GM23338 (cell line): ENCODE measurements at regions not wholly inside any gene's neighbourhood (a gene's known extent, or its start where the extent isn't known, plus 50 kb on each side); places are given as distances from the start of the nearest gene placed in this dataset.

ENCODE experiments used
- ATAC-seq: fragments of 200-7000 bp; cut with Tn5 transposase; 3 replicates; pipeline ENCODE4 v1.9.1; 2020
- DNase-seq: peaks from one replicate; pipeline ENCODE4 v3.0.0-alpha.2; 2015; ENCODE audit warnings: low spot score
- H2AFZ ChIP-seq: fragments of 200-600 bp; sonication (generic); 2 replicates; pipeline ENCODE4 v1.8.0; 2016; ENCODE audit warnings: antibody characterized with exemption, mild to moderate bottlenecking, moderate library complexity
- H3F3A ChIP-seq: fragments of 200-600 bp; sonication (generic); replicated peaks from 2 replicates; pipeline ENCODE4 v1.8.0; 2017; ENCODE audit warnings: antibody characterized with exemption, mixed run types, low read depth
- H3K27ac ChIP-seq: fragments of 200-600 bp; sonication (generic); 2 replicates; pipeline ENCODE4 v1.6.1; 2016; ENCODE audit warnings: low read depth
- H3K27me3 ChIP-seq: fragments of 200-600 bp; sonication (generic); 2 replicates; pipeline ENCODE4 v1.8.0; 2016; ENCODE audit warnings: mild to moderate bottlenecking, mixed run types, moderate library complexity; ENCODE audit not compliant: insufficient read depth
- H3K36me3 ChIP-seq: fragments of 200-600 bp; sonication (generic); 2 replicates; pipeline ENCODE4 v1.8.0; 2016; ENCODE audit warnings: mild to moderate bottlenecking; ENCODE audit not compliant: insufficient read depth
- H3K4me1 ChIP-seq: fragments of 200-600 bp; sonication (generic); 2 replicates; pipeline ENCODE4 v1.8.0; 2016; ENCODE audit warnings: mild to moderate bottlenecking, moderate library complexity; ENCODE audit not compliant: insufficient read depth
- H3K4me2 ChIP-seq: fragments of 200-600 bp; sonication (generic); 2 replicates; pipeline ENCODE4 v1.7.1; 2017; ENCODE audit warnings: mixed run types
- H3K4me3 ChIP-seq: fragments of 200-600 bp; sonication (generic); 2 replicates; pipeline ENCODE4 v1.6.1; 2016; ENCODE audit warnings: mixed run types
- H3K79me2 ChIP-seq: fragments of 200-600 bp; sonication (generic); replicated peaks from 2 replicates; pipeline ENCODE4 v1.8.0; 2017; ENCODE audit warnings: mild to moderate bottlenecking; ENCODE audit not compliant: insufficient read depth
- H3K9me2 ChIP-seq: fragments of 200-600 bp; sonication (generic); 2 replicates; pipeline ENCODE4 v1.8.0; 2017; ENCODE audit not compliant: insufficient read depth
- H4K20me1 ChIP-seq: fragments of 200-600 bp; sonication (generic); replicated peaks from 2 replicates; pipeline ENCODE4 v1.8.0; 2017; ENCODE audit warnings: mild to moderate bottlenecking; ENCODE audit not compliant: insufficient read depth
- H3K27ac Mint-ChIP-seq: 2 replicates; pipeline ENCODE4 v1.8.0; 2020; ENCODE audit warnings: inconsistent platforms, mild to moderate bottlenecking, moderate library complexity, mixed read lengths
- H3K27me3 Mint-ChIP-seq: 3 replicates; pipeline ENCODE4 v1.8.0; 2022; ENCODE audit warnings: low read depth, mild to moderate bottlenecking, moderate library complexity, mixed read lengths, inconsistent platforms; ENCODE audit not compliant: insufficient read depth, poor library complexity
- H3K36me3 Mint-ChIP-seq: 3 replicates; pipeline ENCODE4 v1.8.0; 2021; ENCODE audit warnings: low read depth, mild to moderate bottlenecking, inconsistent platforms, moderate library complexity, mixed read lengths
- H3K4me1 Mint-ChIP-seq: 3 replicates; pipeline ENCODE4 v1.8.0; 2020; ENCODE audit warnings: mild to moderate bottlenecking, inconsistent platforms, mixed read lengths
- H3K4me3 Mint-ChIP-seq: 3 replicates; pipeline ENCODE4 v1.8.0; 2021; ENCODE audit warnings: moderate library complexity, mild to moderate bottlenecking, inconsistent platforms, mixed read lengths
- H3K9me3 Mint-ChIP-seq: 3 replicates; pipeline ENCODE4 v1.8.0; 2020; ENCODE audit warnings: moderate library complexity, mild to moderate bottlenecking, inconsistent platforms, mixed read lengths
- CREB1 ChIP-seq: fragments of 250-450 bp; sonication (Bioruptor Pico); IDR thresholded peaks from 2 replicates; pipeline ENCODE4 v1.5.0; 2020; ENCODE audit warnings: low read depth, mild to moderate bottlenecking, moderate library complexity
- CTCF ChIP-seq, 2 experiments: fragments of 200-600 bp in 1 of 2; sonication (generic) in 1 of 2; conservative IDR thresholded peaks; 2 replicates each; pipeline versions ENCODE4 v1.5.1 to v1.6.1; 2016 to 2017; ENCODE audit warnings: antibody characterized with exemption in 2 of 2, low read depth in 2 of 2, mild to moderate bottlenecking in 2 of 2, moderate library complexity in 1 of 2
- EZH2 ChIP-seq: fragments of 200-600 bp; sonication (generic); IDR thresholded peaks from one replicate; pipeline ENCODE4 v1.8.0; 2017; ENCODE audit warnings: antibody characterized with exemption, mild to moderate bottlenecking, low read depth; ENCODE audit not compliant: unreplicated experiment
- EZH2phosphoT487 ChIP-seq: fragments of 200-600 bp; sonication (generic); IDR thresholded peaks from one replicate; pipeline ENCODE4 v1.8.1; 2018; ENCODE audit warnings: antibody characterized with exemption; ENCODE audit not compliant: unreplicated experiment
- JUNB ChIP-seq: IDR thresholded peaks from one replicate; pipeline ENCODE4 v1.6.1; 2016; ENCODE audit warnings: antibody characterized with exemption; ENCODE audit not compliant: unreplicated experiment
- POLR2AphosphoS5 ChIP-seq: IDR thresholded peaks from 2 replicates; pipeline ENCODE4 v1.6.1; 2016; ENCODE audit warnings: antibody characterized with exemption, low read depth
- STAT1 ChIP-seq: IDR thresholded peaks from one replicate; pipeline ENCODE4 v1.6.1; 2016; ENCODE audit warnings: antibody characterized with exemption; ENCODE audit not compliant: unreplicated experiment
- ZNF114 ChIP-seq: fragments of 250-450 bp; sonication (Bioruptor Pico); IDR thresholded peaks from 2 replicates; pipeline ENCODE4 v1.5.0; 2020; ENCODE audit warnings: mild to moderate bottlenecking, moderate library complexity
- ZNF331 ChIP-seq: fragments of 250-450 bp; sonication (Bioruptor Pico); IDR thresholded peaks from 2 replicates; pipeline ENCODE4 v1.5.0; 2020; ENCODE audit warnings: low read depth, mild to moderate bottlenecking, moderate library complexity
- TF ChIP-seq, protein P1 (sequence below): IDR thresholded peaks from one replicate; pipeline ENCODE4 v1.6.1; 2018; ENCODE audit warnings: antibody characterized with exemption; ENCODE audit not compliant: unreplicated experiment
- TF ChIP-seq, protein P2 (sequence below): IDR thresholded peaks from 2 replicates; pipeline ENCODE4 v1.6.1; 2016; ENCODE audit warnings: antibody characterized with exemption

- Histone ChIP-seq H3K27ac (no peak overlapping the region), H3K4me1 (no peaks in the 10 kb centered on the region)
- ATAC-seq, result no peak
These were observed 131.8 kb downstream of the VEGFA start for GRCh38 chr6:43901733-43902230.

GRCh38 chr6:43900916-43901732, 131.1 kb downstream of the VEGFA start:
- Histone ChIP-seq H2AFZ (no peak overlapping the region), H3K27me3 (no peaks in the 10 kb centered on the region), H3K9me2 (no peaks in the 10 kb centered on the region), H3K79me2 (no peaks in the 10 kb centered on the region), H3K36me3 (no peaks in the 10 kb centered on the region), H4K20me1 (no peaks in the 10 kb centered on the region), H3K4me3 (no peak overlapping the region), H3K4me1 (no peaks in the 10 kb centered on the region), H3K4me2 (no peak overlapping the region), H3F3A (no peaks in the 10 kb centered on the region), H3K27ac (no peak overlapping the region)
- H3K4me1 Mint-ChIP-seq, result no peaks in the 10 kb centered on the region; the same call in 2 of the 3 replicates
- DNase-seq (no peak), ATAC-seq (no peak)
- H3K27me3 Mint-ChIP-seq, result peaks cover 6% of the 10 kb centered on the region
- H3K4me3 Mint-ChIP-seq, result no peak overlapping the region
- H3K36me3 Mint-ChIP-seq, result no peaks in the 10 kb centered on the region
- no peak for TF ChIP-seq STAT1
- TF ChIP-seq, protein P1, sequence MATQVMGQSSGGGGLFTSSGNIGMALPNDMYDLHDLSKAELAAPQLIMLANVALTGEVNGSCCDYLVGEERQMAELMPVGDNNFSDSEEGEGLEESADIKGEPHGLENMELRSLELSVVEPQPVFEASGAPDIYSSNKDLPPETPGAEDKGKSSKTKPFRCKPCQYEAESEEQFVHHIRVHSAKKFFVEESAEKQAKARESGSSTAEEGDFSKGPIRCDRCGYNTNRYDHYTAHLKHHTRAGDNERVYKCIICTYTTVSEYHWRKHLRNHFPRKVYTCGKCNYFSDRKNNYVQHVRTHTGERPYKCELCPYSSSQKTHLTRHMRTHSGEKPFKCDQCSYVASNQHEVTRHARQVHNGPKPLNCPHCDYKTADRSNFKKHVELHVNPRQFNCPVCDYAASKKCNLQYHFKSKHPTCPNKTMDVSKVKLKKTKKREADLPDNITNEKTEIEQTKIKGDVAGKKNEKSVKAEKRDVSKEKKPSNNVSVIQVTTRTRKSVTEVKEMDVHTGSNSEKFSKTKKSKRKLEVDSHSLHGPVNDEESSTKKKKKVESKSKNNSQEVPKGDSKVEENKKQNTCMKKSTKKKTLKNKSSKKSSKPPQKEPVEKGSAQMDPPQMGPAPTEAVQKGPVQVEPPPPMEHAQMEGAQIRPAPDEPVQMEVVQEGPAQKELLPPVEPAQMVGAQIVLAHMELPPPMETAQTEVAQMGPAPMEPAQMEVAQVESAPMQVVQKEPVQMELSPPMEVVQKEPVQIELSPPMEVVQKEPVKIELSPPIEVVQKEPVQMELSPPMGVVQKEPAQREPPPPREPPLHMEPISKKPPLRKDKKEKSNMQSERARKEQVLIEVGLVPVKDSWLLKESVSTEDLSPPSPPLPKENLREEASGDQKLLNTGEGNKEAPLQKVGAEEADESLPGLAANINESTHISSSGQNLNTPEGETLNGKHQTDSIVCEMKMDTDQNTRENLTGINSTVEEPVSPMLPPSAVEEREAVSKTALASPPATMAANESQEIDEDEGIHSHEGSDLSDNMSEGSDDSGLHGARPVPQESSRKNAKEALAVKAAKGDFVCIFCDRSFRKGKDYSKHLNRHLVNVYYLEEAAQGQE, result no peak
- no peak for TF ChIP-seq CTCF (conservative IDR thresholded peaks at IDR 0.05; ENCODE audit: low read depth in 2 of 2)
- TF ChIP-seq ZNF331 (CRISPR knock-in tag), result no peak
- no peak for TF ChIP-seq ZNF114 (CRISPR knock-in tag)
- TF ChIP-seq JUNB, result no peak
- TF ChIP-seq CREB1 (CRISPR knock-in tag), result no peak
- TF ChIP-seq, protein P2, sequence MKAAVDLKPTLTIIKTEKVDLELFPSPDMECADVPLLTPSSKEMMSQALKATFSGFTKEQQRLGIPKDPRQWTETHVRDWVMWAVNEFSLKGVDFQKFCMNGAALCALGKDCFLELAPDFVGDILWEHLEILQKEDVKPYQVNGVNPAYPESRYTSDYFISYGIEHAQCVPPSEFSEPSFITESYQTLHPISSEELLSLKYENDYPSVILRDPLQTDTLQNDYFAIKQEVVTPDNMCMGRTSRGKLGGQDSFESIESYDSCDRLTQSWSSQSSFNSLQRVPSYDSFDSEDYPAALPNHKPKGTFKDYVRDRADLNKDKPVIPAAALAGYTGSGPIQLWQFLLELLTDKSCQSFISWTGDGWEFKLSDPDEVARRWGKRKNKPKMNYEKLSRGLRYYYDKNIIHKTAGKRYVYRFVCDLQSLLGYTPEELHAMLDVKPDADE, result no peak
- TF ChIP-seq POLR2AphosphoS5, result no peak
- no peak for TF ChIP-seq EZH2phosphoT487
- H3K27ac Mint-ChIP-seq, result no peak overlapping the region
- H3K9me3 Mint-ChIP-seq, result no peaks in the 10 kb centered on the region

More at GRCh38 chr6:43901733-43902230, 131.8 kb downstream of the VEGFA start:
- H3K79me2 ChIP-seq, result no peaks in the 10 kb centered on the region
- TF ChIP-seq ZNF114 (CRISPR knock-in tag) (no peak), EZH2 (no peak), CTCF (conservative IDR thresholded peaks at IDR 0.05; ENCODE audit: low read depth in 2 of 2) (no peak), CREB1 (CRISPR knock-in tag) (no peak)
- Mint-ChIP-seq H3K4me3 (no peak overlapping the region), H3K27me3 (peaks cover 5% of the 10 kb centered on the region), H3K4me1 (no peaks in the 10 kb centered on the region; the same call in 2 of the 3 replicates), H3K27ac (no peak overlapping the region; the same call in 1 of the 2 replicates), H3K9me3 (no peaks in the 10 kb centered on the region), H3K36me3 (no peaks in the 10 kb centered on the region)
- H3K36me3 ChIP-seq, result no peaks in the 10 kb centered on the region
- H3K4me3 ChIP-seq, result no peak overlapping the region
- H2AFZ ChIP-seq, result no peak overlapping the region
- DNase-seq, result no peak
- no peaks in the 10 kb centered on the region for H3F3A ChIP-seq
- no peak overlapping the region for H3K4me2 ChIP-seq
- H3K9me2 ChIP-seq, result no peaks in the 10 kb centered on the region
- no peaks in the 10 kb centered on the region for H3K27me3 ChIP-seq
- H4K20me1 ChIP-seq, result no peaks in the 10 kb centered on the region
